Tibial artery (tissue), 4 donors: ENCODE measurements at regions not wholly inside any gene's neighbourhood (a gene's known extent, or its start where the extent isn't known, plus 50 kb on each side); places are given as distances from the start of the nearest gene placed in this dataset.

ENCODE experiments used
- DNase-seq, 2 donors: peaks; one replicate each; pipeline ENCODE4 v3.0.0-alpha.2; 2019
- H3K27ac ChIP-seq, 2 donors: fragments of 200-600 bp; sonication (generic) in 1 of 2; 1 replicate in 1 of 2; 2 replicates in 1 of 2; pipeline ENCODE4 v1.5.1; 2018 to 2019; ENCODE audit warnings: mild to moderate bottlenecking in 1 of 2
- H3K27me3 ChIP-seq, 2 donors: fragments of 200-600 bp; sonication (generic) in 1 of 2; one replicate each; pipeline versions ENCODE4 v1.5.1 to v1.6.0; 2016 to 2019
- H3K36me3 ChIP-seq, 3 donors: fragments of 200-600 bp; sonication (generic) in 2 of 3; one replicate each; pipeline ENCODE4 v1.5.1; 2016 to 2019; ENCODE audit warnings: mild to moderate bottlenecking in 2 of 3
- H3K4me1 ChIP-seq, 4 donors: fragments of 200-600 bp; sonication (generic) in 2 of 4; 1 replicate in 3 of 4; 2 replicates in 1 of 4; pipeline ENCODE4 v1.5.1; 2016 to 2019
- H3K4me3 ChIP-seq, 2 donors: fragments of 200-600 bp; sonication (generic) in 1 of 2; 1 replicate in 1 of 2; 2 replicates in 1 of 2; pipeline ENCODE4 v1.5.1; 2018 to 2019; ENCODE audit warnings: mild to moderate bottlenecking in 2 of 2
- H3K9me3 ChIP-seq, 3 donors: fragments of 200-600 bp; sonication (generic) in 1 of 3; one replicate each; pipeline ENCODE4 v1.5.1; 2016 to 2019
- CTCF ChIP-seq, 2 experiments: fragments of 200-600 bp in 1 of 2; fragments of 450-650 bp in 1 of 2; IDR thresholded peaks; one replicate each; pipeline ENCODE4 v1.5.1; 2017 to 2019; ENCODE audit warnings: antibody characterized with exemption in 2 of 2, mild to moderate bottlenecking in 1 of 2, moderate library complexity in 1 of 2
- intact Hi-C: fragments of 100-400 bp; cut with DNase I; formaldehyde crosslinking; loops from one replicate; pipeline ENCODE4 v1.15.0; 2023; ENCODE audit warnings: low total_unique reads

DNA sequence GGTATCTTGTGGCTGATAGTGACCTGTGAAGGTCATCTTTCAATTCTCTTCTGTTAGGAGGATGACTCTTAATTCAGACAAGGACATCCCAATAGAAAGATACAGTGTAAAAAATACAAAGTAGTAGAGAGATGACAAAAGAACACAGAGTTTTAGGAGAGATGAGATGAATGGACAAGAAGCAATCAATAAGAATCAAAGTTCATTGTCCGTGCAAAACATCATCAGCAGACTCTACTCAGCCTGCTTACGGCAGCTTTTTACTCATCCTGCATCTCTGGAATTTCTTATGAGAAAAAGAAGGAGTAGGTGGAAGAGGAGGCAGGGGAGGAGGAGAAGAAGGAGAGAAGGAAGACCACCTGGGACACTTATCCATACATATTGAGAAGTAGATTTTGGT lies 2131.7 kb downstream of the ARAP2 start:
- DNase-seq: no peak
- Histone ChIP-seq H3K4me3 (no peak overlapping the region), H3K4me1 (no peaks in the 10 kb centered on the region), H3K27ac (no peak overlapping the region), H3K27me3 (no peaks in the 10 kb centered on the region), H3K9me3 (no peaks in the 10 kb centered on the region), H3K36me3 (no peaks in the 10 kb centered on the region)
- intact Hi-C loops: no loop called here
- TF ChIP-seq CTCF (IDR thresholded peaks at IDR 0.05): no peak

DNA sequence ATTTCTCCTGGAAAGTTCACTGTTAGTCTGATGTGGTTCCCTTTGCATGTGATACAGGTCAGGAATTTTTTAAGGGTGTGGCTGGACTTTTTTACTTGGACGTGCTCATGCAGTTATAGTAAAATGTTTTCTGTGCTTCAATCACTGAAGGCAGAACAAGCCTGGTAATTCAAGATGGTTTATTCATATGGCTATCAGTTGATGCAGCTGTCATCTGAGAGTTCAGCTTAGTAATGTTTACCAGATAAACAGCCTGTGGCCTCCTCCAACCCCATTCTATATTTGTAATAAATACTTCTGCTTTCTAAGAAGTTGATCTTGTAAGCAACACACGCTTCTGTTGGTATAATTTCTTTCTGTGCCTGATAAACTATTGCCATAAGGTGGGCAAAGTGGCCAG lies 2105.9 kb downstream of the ARAP2 start:
- intact Hi-C loops: no loop called here
- Histone ChIP-seq H3K4me3 (no peak overlapping the region), H3K4me1 (no peaks in the 10 kb centered on the region), H3K36me3 (no peaks in the 10 kb centered on the region), H3K9me3 (no peaks in the 10 kb centered on the region), H3K27me3 (no peaks in the 10 kb centered on the region), H3K27ac (no peak overlapping the region)
- TF ChIP-seq CTCF (IDR thresholded peaks at IDR 0.05): no peak
- no peak for DNase-seq

DNA sequence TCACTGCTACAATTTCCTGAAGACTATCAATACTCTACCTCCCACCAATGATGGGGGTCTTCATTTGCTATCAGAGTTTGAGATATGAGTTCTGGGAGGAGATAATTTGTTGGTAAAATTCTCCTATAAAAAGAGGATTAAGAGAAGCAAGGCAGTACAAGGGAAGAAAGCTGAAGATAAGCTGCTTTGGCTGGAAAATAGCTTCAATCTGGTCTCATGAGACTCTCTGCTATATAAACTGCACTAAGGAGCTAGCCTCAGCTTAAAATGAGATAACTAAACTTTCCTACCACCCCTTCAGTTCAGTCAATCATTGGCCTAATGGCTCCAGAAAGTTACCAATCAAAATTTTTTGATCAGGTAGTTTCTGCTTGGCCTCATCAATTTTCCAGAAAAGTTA lies 2105.0 kb downstream of the ARAP2 start:
- no peaks in the 10 kb centered on the region for H3K27me3 ChIP-seq
- no peaks in the 10 kb centered on the region for H3K4me1 ChIP-seq
- no peak overlapping the region for H3K27ac ChIP-seq
- no peak overlapping the region for H3K4me3 ChIP-seq
- no peaks in the 10 kb centered on the region for H3K9me3 ChIP-seq
- intact Hi-C loops: no loop called here
- no peaks in the 10 kb centered on the region for H3K36me3 ChIP-seq
- TF ChIP-seq CTCF (IDR thresholded peaks at IDR 0.05): no peak
- no peak for DNase-seq

DNA sequence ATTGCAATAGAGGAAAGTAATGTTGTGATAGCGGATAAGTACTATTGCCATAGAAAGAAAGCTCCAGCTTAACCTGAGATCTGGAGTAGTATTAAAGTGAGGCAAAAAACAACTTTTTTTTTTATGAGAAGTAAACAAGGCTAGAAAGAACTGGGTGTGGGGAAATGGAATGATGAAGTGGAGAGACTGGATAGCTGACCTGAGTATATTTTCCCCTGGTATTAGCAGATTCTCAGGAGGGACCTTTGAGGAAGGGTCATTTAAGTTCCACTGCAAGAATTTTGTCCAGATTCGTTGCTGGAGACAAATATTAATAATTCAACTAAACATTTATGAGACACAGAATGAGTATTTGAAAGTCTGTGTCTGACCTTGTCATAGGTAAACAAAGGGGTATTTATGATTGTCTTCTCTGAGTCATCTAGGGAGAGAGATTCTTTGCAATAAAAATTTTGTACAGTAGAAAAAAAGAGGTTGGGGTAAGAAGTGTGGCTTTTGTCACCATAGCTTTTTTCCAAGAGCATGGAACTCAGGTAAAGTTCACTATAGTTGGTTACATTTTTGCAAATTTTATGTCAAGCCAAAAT lies 2095.9 kb downstream of the ARAP2 start:
- Histone ChIP-seq H3K36me3 (no peaks in the 10 kb centered on the region), H3K27ac (no peak overlapping the region), H3K4me1 (no peaks in the 10 kb centered on the region), H3K27me3 (no peaks in the 10 kb centered on the region), H3K9me3 (no peaks in the 10 kb centered on the region), H3K4me3 (no peak overlapping the region)
- TF ChIP-seq CTCF (IDR thresholded peaks at IDR 0.05): no peak
- DNase-seq: no peak
- intact Hi-C loops: no loop called here

DNA sequence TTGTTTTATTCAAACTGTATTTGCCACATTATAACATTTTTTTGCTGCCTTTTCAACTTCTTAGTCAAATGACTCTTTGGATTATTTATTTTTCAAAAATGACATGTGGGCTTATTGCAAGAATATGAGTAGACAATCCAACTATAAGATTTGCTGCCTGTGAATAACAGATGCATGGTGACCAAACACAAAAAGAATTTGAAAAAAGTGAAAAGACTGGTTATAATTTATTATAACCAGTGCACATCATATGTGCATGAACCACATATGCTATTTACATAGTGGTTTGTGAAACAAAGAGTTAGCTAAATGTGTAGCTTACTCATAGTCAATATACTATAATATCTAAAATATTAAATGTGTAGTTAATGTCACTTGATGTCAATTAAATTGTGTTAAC lies 2086.8 kb downstream of the ARAP2 start:
- Histone ChIP-seq H3K4me3 (no peak overlapping the region), H3K4me1 (no peaks in the 10 kb centered on the region), H3K27ac (no peak overlapping the region), H3K9me3 (no peaks in the 10 kb centered on the region), H3K27me3 (no peaks in the 10 kb centered on the region), H3K36me3 (no peaks in the 10 kb centered on the region)
- intact Hi-C loops: no loop called here
- DNase-seq: no peak
- TF ChIP-seq CTCF (IDR thresholded peaks at IDR 0.05): no peak

DNA sequence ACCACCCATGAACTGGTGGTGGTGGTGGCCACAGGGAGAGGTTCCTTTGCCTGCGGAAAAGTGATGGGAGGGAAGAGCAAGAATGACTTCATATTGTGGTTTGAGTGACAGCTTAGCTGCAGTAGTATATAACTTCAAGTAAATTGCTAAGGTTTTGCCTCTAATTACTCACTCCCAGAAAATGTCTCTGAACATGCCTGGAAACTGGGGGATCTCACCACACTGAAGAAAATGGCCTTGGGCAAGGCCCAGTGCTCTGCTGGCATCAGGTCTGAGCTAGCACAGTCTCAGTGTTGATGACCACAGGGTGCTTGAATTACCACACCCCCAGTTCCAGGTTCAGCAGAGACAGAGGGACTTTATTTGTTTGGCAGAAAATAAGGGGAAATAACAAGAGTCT lies 2085.4 kb downstream of the ARAP2 start:
- no peak overlapping the region for H3K4me3 ChIP-seq
- H3K27me3 ChIP-seq: no peaks in the 10 kb centered on the region
- H3K4me1 ChIP-seq: no peaks in the 10 kb centered on the region
- intact Hi-C loops: no loop called here
- TF ChIP-seq CTCF (IDR thresholded peaks at IDR 0.05): no peak
- H3K27ac ChIP-seq: no peak overlapping the region
- no peak for DNase-seq
- H3K36me3 ChIP-seq: no peaks in the 10 kb centered on the region
- no peaks in the 10 kb centered on the region for H3K9me3 ChIP-seq
